ENCODE measurements at regions not wholly inside any gene's neighbourhood (a gene's known extent, or its start where the extent isn't known, plus 50 kb on each side); places are given as distances from the start of the nearest gene placed in this dataset.
A peak's percentile ranks its signal among the peaks of the same experiment; 100 is the strongest.

DNA sequence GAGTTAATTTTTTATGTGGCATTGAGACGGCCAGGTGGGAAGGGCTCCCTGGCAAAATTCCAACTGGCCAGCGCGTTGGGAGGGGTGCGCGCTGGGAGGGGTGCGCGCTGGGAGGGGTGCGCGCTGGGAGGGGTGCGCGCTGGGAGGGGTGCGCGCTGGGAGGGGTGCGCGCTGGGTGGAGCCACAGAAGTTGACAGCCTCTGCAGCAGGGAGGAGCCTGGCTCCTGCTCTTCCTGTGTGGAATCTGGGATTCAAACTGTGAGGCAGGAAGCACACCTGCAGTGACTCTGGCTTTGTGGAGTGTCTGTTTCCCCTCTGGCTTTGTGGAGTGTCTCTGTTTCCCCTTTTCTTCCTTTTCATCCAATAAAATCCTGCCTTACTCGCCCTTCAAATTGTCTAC, 147.9 kb upstream of the CBLN2 start:
- no peak for DNase-seq

- no peak for DNase-seq
These were observed 143.6 kb upstream of the CBLN2 start for GRCh38 chr18:72687736-72688135.

- no peak for DNase-seq
These were observed 131.3 kb upstream of the CBLN2 start for GRCh38 chr18:72675394-72675793.

DNA sequence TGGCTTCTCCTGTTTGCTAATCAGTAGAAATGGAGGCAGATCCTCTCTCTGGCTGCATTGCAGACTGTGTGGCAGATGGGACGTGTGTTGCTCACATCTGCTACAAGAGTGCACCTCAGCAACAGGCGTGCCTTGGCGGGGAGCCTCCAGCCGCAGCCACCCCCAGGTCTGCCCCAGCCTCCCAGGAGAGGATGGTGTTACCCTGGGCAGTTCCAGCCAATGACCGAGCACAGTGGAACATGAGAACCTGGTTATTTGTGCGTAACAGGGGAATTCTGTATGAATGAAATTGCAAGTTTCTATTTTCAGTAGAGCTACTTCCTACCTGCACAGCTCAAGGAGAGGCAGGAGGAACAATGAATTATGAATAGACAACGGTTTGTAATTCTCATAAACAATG, 130.6 kb upstream of the CBLN2 start:
- DNase-seq, result no peak

- no peak for DNase-seq
These were observed 129.1 kb upstream of the CBLN2 start for GRCh38 chr18:72673242-72673641.

DNA sequence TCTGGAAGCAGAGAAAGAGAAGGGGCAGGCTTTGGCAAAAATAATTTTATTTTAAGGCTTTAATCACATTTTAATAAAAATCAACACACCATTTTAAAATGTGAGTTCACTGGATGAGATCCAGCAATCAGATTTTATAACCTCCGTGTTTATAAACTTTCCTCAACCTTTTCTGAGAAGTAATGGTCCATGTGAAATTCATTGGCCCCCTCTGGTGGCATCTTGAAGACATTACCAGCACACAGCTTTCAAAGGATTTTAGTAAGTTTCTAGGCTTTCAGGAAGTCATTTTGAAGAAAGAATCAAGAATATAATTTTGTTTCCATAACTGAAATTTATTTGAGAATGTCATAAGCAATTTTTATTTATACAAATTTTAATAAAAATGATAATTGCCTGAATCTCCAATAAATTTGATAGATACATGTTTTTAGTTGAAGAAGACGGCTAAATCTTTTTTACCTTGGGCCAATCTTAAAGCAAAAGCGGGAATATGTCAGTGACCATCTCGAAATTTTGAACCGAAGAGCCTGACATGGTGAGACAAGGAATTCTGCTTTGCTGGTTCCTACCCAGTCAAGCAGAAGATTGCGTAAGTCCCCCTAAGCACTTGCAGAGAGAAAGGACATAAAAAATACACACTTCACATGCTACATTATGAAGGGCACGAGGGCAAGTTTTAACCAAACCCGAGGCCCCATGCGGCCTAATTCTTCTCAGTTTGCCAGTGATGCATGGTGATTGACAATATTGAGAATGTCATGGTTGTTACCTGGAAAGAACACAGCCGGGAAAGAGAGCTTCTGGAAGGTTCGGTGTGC, 128.4 kb upstream of the CBLN2 start:
- peak; percentile 3 for DNase-seq

- DNase-seq, result no peak
These were observed 123.8 kb upstream of the CBLN2 start for GRCh38 chr18:72667932-72668331.

GRCh38 chr18:72652990-72653593, 109.0 kb upstream of the CBLN2 start:
- DNase-seq, result no peak

GRCh38 chr18:72651033-72651432, 106.9 kb upstream of the CBLN2 start:
- DNase-seq, result no peak

DNA sequence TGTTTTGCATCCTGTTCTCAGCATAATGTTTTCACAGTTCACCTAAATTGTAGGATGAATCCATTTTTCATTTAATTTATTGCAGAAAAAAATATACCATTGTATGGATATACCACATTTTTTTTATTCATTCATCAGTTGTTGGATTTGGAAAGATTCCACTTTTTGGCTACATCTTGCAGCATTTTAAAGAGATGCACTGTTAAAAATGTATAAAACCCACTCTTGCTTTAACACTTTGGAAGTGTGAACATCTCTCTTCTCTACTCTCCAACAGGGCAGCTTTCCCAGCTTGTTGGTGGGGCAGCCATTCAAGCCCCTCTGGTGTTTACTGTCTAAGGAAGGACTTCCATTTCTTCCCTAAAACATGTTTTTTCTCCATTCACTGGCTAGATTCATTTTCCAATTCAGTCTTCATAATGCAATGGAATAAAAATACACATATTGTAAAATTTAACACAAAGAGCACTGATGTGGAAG, 104.4 kb upstream of the CBLN2 start:
- no peak for DNase-seq

DNA sequence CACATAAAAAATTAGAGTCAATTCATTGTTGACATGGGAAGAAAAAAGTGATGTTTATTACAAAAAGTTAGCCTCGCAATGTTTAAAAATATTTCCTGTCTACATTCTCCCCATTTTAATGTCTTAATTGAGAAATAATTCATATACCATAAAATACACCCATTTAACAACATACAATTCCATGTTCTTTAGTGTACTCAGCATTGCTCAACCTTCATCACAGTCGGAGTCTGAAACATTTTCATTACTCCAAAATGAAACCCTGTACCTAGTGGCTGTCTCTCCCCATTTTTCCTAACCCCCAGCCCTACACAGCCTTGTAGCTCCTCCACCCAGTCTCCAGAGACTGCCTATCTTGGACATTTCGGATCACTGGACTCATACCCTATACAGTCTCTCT, 103.9 kb upstream of the CBLN2 start:
- no peak for DNase-seq

DNA sequence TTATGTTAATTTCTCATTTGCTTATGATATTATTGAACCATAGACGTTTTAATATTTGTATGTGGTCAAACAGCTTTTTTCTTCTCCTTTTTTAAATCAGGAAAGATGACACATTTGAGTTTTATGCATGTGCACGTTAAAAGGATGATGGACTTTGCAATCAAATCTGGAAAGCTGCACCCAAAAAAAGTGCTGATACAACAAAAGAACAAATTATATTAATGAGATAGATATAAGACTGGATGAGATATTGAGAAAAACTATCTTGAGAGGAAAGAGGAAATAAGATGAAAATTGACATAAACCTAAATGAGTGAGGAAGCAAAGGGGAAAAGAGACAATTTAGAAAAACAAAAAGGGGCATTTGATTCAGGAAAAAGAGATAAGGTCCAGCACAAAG, 96.4 kb upstream of the CBLN2 start:
- DNase-seq, result no peak

DNA sequence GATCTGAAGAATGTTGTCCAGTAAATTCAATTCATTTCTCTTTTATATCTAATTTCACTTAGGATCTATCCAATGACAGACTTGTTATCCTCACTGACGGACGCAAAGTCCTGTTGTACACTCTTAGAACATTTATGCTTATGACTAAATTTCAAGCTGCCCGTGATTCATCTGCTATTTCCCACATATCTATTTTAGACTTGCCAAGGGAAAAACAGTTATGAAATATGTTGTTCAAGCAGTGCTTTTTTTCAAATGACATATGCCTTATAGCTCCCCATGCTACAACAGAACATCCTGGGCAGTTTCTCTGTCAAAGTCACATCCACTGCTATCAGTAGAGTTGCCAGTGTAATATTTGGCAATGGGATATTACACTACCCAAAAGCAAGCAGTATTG, 94.2 kb upstream of the CBLN2 start:
- no peak for DNase-seq

DNA sequence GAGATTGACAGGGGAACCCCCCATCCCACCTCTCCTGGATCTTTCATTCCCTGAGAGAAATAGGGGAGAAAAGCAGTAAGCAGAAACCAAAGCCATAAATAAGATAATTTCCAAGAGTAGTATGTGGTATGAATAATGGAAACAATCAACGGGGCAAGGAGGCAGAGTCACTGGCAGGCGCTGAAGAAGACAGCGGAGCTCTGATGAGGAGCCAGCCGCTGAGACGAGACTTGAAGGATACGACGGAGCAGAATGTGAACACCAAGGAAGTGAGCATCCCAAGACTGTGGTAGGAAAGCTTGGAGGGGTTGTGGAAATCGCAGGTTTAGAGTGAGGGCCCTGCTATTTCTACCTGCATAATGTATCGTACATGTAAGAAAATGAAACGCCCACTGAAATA, 93.6 kb upstream of the CBLN2 start:
- no peak for DNase-seq

DNA sequence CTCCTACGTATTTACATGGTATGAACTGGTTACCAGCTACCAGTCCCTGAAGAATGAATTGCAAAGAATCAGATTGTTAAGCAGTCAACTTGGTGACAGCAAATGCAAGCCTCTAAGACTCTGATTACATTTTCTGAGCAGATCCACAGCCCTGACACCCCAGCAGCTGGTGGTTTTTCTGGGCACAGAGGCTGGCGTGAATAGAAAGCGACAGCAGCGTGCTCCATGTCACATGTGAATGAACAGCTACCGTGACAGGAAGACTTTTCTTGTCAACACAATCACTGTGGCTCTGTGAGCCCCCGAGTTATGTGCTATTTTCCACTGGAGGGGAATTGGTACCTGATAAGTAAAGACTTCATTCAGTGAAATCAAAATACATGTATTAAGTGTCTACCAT, 93.2 kb upstream of the CBLN2 start:
- DNase-seq, result no peak

GRCh38 chr18:72636611-72637010, 92.5 kb upstream of the CBLN2 start:
- no peak for DNase-seq

DNA sequence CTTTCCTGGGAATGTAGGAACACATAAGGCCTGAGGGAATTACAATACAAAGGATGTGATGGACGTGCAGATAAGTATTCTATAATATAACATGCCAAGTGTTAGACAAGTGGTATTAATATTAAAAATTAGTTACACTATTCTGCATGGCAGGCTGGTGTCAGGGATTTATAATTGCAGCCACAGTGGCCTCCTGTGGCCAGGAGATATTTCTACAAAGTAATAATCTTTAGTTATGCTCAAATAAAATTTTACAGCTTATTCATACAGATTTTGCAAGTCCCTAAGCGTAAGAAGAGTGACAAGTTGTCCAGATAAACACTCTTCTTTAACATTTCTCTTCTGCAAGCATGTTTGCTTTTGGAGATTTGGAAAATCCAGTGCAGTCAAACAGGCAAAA, 90.4 kb upstream of the CBLN2 start:
- DNase-seq, result no peak

DNA sequence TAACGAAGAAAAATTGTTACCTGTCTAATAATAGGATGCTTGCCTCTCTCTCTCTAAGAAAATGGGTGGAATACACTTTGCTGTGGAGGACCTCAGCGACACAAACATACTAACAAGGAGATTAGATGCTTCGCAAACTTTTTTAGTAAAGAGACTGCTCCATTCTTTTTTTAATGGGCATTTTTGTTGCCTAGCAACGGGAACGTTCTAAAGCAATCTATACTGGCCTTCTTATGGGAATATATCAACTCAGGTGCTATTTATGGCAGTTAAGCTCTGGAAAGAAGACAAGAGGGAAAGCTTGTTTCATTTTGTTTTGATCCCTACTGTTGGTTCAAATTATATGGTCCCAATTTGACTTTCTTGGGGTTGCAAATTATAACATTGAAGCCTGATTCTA, 86.8 kb upstream of the CBLN2 start:
- DNase-seq, result no peak

GRCh38 chr18:72623444-72623843, 79.3 kb upstream of the CBLN2 start:
- no peak for DNase-seq

DNA sequence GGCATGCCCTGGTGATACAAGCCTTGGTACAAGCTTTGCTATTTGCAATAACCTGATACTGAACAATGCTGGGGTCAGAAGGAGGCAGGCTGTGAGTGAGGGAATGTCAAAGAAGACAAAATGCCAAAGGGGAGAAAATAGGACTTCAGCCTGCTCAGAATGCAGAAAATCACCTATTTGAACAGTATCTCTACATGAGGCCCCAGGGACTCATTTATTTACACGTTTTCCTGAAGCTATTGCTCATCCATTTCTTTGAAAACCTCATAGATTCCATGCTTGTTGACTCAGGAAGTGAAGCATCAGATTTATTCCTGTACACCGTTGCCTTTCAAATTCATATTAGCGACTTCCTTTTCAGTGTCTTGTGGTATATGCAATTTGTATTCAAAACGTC, 69.4 kb upstream of the CBLN2 start:
- DNase-seq, result no peak

DNA sequence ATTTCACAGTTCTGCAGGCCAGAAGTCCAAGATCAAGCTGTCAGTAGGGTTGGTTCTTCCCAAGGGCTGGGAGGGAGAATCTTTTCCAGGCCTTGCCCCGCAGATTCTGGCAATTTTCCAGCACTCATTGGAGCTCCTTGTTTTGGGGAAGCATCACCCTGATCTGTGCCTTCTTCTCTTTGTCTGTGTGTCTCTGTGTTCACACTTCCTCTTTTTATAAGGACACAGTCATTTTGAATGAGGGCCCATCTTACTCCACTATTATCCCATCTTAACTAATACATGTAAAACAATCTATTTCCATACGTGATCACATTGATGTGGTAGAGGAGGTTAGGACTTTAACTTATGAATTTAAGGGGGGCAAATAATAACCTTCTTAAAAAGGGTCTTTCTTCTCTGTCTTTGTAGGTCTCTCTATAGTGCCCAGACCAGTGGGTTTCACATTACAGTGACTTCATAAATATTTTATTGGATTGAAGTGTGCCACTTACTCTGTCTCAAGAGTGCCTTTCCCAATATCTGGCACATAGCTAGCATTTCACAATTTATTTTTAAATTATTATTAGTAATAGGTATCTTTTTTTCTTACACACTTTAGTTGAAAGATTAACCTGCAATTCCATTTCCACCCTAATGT, 68.9 kb upstream of the CBLN2 start:
- DNase-seq, result no peak

DNA sequence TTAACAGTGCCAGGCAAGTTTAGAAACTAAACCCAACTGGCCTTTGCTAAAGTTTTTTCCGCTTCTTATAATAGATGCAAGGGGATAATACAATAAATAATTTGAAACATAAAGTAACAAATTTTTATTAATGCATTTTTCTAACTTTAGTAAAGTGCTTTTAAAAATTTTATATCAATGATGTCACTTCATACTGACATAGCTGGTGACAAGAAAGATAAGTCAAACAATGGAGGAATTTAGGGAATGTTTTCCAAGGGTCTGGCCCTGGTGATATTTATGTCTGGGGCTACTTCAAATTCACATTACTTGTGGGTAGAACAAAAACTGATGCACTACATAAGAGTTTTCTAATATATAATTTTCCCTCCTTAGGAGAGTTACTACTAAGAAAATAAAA, 61.2 kb upstream of the CBLN2 start:
- DNase-seq, result no peak

GRCh38 chr18:72601944-72602343, 57.8 kb upstream of the CBLN2 start:
- DNase-seq, result no peak

DNA sequence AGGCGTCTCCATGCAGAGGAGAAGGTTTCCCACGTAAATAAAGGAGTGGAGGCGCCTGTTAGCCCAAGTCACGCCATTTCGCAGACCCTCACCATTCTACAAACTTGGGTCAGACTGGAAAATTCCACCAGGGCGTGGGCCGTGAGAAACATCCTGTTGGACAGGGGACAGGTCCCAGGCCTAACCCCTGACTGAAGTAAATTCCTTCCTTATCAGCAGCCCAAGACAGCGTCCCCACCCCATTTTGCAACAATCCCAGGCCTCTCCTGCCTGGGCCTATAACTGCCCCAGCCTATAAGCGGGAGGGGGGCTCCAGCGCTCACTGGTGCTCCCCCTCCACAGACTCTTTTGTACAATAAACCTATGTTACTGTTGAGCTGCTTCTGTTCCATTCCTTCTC, 57.3 kb upstream of the CBLN2 start:
- no peak for DNase-seq

Measured in fibroblast of skin of abdomen (primary cell).